Eye (tissue), 1 donor: ENCODE measurements at regions not wholly inside any gene's neighbourhood (a gene's known extent, or its start where the extent isn't known, plus 50 kb on each side); places are given as distances from the start of the nearest gene placed in this dataset.
"Not testable (repeated sequence)": the region's sequence is repeated elsewhere in the genome, so short reads cannot be mapped to it uniquely, and the experiment has no call there.

Source experiments
- DNase-seq: peaks from one replicate; pipeline ENCODE4 v3.0.0-alpha.2; 2015

DNA sequence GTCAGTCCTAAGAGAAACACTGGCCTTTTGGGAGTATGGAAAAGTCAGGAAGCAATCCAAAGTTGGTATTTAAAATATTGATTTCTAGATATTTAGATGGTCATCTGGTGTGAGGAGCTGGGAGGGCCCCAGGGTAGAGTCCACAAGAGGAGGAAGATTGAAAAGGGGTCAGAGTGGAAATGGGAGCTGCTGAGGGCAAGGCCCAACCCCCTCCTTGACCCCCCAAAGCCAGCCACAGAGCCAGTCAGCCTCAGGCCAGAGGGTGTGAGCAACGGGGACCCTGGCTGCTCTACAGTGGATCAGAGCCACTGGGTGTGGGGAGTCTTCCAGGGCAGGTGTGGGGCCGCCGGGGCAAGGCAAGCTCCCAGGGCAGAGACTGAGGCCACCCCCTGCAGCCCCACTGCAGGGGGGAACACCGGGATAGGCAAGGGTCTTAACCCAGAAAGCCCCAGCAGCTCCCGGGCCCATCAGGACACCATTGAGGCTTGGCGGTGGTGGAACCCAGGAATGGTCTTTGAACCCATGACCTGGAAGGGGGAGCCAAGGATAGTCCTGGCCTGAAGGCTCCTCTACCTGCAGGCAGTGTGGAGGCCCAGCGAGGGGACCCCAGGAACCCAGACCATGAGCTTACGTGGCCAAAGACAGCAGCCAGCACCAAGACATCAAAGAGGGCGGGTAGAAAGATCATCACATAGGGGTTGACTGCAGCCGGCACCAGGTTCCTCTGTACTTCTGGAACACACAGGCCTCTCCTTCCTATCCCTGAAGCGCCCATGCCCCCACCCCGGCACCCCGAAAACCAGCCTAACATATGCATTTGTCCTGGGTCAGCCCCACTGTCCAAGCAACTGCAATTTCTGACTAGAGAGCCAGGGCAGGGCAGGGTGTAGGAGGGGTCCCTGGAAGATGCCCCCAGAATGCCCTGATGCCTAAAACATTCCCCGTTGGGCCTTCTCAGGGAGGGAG, 51.3 kb upstream of the CSPG4 start:
- not testable (repeated sequence) for DNase-seq

DNA sequence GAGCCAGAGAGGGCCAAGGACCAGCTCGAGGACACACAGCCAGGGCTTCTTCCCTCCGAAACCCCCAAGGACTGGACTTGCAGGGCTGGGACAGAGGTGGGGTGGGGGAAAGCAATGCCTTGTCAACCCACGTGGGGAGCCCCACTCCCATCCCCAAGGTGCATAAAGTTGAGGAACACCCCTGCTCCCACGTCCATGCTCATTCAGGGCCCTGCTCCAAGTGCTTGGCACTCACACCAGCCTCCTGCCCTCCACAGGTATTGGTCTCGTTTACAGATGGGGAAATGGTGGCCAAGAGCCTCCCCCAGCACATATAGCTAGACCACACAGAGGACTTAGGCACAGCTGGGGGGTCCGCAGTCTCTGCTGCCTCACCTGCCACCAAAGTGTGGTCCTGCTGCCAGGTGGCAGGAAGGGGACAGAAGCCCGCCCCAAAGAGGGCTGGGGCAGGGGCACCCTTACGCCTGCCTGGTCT, 50.5 kb upstream of the CSPG4 start:
- DNase-seq: no peak
